Medulla oblongata (tissue), 1 donor: ENCODE measurements at regions not wholly inside any gene's neighbourhood (a gene's known extent, or its start where the extent isn't known, plus 50 kb on each side); places are given as distances from the start of the nearest gene placed in this dataset.

Source experiments
- DNase-seq: peaks from one replicate; pipeline ENCODE4 v3.0.0-alpha.2; 2015; ENCODE audit errors: extremely low spot score

DNA sequence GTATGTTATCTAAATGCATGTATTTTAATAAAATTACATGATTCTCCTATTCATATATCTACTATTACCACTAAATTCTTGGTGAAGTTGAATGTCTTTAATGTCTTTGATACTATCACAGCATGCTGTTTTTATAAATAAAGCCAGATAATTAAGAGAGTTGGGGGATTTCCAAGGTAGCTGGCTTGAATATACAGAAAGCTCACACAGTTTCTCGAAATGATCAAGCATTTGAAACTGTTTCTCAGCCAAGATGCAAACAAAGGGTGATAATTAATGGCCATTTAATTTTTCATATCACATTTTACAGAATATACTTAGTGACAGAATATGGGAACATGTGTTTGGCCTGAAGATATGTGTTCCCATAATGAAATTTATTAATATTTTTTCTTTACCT is 145.6 kb upstream of the CDH12 start:
- no peak for DNase-seq

DNA sequence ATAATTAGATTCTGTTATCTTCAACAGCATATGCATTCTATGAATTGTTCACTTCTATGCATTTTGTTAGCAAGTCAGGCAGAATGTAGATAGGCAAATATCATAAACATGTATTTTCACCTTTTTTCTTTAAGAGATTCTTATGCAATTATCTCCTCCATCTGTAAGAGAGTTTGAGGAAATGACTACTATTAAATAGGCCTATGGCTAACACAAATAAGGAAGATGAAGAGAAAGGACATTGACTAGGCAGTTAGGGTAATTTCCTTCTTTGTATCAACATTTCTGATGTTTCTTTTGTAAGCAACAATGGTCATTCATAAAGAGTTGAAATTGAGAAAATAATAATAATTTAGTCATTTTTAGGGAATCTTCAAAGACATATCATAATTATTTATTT is 145.2 kb upstream of the CDH12 start:
- DNase-seq, result no peak

DNA sequence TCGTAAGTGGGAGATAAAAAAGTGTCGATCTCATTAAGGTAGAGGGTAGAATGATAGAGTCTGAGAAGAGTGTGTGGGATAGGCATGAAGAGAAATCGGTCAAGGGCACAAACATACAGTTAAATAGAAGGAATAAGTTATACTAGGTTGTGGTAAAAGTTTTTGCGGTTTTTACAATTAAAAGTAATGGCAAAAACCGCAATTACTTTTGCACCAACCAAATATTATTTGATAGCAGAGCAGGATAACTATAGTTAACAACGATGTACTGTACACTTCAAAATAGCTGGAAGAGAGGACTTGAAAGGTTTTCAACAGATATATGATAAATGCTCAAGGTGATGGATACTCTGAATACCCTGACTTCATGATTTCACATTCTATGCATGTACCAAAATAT is 135.8 kb upstream of the CDH12 start:
- DNase-seq, result no peak

DNA sequence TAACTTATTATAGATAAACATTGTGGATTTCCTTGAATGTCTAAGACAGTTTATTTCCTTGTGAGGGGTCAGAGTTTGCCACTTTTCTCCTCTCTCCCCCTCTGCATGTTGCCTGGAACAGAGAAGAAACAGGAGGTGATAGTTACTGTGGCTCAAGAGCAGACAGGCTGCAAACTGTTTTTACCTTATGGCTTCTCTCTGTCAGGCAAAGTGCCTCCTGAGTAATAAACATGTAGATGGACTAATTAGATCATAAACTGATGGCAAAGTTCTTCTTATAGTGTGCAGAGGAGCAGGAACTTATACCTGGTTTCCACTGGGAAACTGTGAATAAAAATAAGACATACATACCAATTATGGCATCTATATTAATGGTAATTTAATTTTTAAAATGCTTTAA is 133.1 kb upstream of the CDH12 start:
- no peak for DNase-seq

DNA sequence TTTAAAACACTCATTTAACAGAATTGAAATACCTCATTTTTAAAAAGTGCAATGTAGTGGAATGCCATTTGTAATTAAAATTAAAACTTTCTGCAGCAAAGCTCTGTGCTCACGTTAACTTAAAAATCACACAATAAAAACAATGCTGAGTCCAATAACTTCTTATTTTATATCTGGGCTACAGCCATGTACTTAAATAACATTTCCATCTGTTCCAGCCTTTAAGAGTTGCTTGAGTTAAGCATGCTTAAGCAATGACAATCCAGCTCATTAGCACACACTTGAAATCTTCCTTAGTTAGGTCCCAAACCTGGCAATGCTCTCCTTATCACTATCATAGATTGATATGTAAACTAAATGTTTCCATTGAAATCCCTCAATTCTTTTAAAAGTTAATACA is 132.3 kb upstream of the CDH12 start:
- no peak for DNase-seq

DNA sequence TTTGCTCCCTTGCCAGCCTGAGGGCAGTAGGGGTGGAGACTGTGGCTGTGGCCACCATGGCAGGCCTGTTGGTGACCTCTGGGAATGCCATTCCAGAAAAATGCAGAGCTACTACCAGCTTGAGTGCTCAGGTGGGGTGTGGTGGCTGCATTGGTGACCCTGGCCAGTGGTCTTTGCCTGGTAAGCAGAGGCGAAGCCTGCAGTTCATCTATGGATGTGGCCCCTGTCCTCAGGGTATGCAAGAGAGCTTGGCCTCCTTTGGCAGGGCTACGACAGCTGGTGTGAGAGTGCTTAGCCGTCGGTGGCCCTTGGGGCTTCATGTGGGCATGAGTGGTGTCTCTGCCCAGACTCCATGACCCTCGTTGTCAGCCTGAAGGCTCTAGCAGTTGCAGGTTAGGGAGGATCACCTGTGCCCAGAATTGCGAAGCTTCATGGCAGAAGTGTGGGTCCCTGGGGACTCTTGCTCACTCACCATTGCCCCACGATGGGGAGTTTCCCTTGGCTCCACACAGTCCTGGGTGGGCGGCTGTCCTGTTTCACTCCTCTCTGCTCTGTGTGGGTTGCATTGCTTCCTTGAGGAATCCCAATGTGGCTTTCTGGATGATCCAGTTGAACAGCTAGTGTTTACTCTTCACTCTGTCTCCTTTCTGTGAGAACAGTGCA is 117.9 kb upstream of the CDH12 start:
- DNase-seq, result no peak

DNA sequence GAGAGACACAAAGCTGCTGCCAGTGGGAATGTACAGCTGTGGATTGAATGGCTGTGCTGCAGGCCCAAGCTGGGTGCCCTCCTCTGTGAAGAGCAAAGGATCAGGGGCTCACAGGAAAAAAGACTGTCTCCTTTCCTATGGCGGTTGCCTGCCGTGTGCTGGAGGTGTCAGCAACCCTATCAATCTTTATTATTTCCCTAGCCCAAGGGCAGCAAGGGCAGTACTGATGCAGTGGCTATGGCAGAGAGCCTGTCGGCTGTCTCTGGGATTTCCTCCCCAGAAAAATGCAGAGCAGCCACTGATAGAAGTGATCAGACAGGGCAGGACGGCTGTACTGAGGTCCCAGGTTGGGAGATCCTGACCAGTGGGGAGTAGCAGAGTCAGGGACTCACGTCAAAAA is 117.3 kb upstream of the CDH12 start:
- DNase-seq, result no peak

DNA sequence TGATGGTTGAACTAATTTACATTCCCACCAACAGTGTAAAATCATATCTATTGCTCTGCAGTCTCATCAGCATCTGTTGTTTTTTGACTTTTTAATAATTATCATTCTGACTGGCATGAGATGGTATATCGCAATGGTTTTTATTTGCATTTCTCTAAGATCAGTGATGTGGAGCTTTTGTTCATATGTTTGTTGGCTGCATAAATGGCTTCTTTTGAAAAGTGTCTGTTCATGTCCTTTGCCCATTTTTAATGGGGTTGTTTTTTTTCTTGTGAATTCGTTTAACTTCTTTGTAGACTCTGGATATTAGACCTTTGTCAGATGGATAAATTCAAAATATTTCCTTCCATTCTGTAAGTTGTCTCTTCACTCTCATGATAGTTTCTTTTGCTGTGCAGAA is 115.2 kb upstream of the CDH12 start:
- no peak for DNase-seq

DNA sequence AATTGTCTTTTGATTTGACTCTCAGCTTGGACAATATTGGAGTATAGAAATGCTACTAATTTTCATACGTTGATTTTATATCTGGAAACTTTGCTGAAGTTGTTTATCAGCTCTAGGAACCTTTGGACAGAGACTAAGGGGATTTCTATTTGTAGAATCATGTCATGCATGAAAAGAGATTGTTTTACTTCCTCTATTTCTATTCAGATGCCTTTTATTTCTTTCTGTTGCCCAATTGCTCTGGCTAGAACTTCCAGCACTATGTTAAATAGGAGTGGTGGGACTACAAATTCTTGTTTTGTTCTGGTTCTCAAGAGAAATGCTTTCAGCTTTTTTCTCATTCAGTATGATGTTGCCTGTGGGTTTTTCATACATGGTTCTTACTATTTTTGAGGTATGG is 112.8 kb upstream of the CDH12 start:
- DNase-seq, result no peak

DNA sequence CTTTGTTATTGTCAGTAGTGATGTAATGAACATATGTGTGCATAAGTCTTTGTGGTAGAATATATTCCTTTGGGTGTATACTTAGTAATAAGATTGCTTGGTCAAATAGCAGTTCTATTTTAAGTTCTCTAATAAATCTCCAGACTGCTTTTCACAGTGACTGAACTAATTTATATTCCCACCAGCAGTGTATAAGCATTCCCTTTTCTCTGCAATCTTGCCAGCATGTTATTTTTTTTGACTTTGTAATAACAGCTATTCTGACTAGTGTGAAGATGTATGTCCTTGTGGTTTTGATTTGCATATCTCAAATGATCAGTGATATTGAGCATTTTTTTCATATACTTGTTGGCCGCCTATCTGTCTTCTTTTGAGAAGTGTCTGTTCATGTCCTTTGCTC is 111.5 kb upstream of the CDH12 start:
- DNase-seq, result no peak

DNA sequence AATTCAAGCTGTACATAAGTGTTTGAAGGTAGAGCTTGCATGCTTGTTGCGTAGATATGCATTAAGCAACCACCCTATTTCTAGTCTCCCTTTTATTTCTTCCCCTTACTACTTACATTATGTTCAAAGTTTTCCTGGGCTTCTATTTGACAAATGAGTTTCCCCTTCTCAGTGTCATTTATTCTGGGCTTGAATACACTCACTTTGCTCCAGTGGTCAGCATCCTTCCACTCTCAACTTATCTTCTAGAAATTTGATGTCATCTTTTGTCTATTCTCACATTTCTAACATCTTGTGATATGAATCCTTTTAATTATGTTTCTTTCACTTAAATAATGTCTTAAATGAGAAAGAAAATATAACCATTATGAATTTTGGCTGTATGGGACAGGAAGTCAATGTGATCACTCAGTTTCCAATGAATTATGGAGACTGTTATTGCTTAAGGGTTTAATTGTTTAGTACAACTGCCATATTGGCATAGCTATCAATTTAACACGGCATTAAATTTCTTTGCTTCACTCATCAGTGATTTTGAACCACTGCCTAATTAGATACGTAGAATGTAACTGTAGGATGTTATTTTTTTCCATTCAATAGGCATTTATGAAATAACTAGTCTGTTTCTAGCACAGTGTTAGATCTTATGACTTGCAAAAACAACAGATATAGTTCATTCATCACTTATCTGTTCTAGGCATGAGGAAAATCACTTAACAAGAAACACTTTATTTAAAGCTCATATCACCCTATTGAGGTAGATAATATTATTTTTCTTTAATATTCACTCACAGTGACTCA is 105.5 kb upstream of the CDH12 start:
- no peak for DNase-seq

DNA sequence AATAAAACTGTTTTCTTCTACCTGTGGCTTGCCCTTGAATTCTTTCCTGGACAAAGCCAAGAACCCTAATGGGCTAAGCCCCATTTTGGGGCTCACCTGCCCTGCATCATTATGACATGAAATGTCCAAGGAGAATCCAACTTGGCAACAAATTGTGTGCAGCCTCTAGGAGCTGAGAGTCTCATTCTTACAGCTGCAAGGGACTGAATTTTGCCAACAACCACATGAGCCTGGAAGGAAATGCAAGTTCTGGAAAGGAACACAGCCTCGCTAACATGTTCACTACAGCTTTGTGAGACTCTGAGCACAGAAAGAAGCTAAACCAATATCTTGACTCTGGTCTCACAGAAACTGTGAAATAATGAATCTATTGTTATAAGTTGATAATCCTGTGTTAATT is 94.8 kb upstream of the CDH12 start:
- no peak for DNase-seq

DNA sequence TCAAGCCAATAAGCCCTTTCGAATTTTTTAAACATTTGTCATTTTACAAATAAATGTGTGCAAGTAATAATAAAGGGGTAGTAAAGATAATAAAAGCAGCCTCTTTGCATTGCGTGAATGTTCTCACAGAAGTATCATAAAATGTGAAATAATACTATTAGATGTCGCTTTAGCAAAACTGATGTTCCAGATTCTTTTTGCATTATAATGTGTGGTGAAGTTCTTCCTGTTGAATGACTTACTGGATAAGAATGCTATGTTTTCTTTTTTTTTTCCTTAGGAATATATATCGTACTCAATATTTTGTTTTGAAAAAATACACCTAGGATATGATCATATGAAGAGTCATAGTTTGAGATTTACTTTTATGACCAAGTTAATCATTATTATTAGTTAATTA is 85.2 kb upstream of the CDH12 start:
- DNase-seq, result no peak

DNA sequence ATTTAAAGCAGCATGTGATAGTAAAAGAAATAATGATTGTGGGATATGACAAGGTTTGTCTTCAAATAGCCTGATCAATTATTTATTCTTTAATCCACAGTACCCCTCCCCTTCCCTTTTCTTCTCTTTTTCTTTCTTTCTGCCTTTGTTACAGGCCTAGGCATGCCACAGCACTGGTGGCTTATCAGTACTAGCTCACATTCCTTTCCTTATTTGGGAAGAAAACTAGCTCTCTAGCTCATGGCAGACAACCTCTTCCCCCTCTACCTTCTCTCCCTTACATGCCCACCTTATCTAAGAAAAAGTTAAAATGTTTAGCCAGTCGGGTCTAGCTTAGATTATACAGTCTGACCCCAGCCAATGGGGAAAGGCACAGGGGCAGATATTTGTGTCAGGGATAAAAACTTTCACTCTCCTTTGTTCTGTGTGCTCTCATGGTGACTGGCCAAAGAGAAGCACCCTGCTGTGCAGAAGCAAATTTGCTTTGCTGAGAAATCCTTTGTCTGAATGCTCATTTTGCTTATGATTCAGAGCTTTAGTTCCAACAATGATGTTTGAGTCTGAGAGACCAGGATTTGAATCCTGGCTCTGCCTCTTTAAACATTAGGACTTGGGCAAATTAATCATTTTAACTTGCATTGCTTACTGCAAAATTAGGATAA is 75.8 kb upstream of the CDH12 start:
- DNase-seq, result no peak

DNA sequence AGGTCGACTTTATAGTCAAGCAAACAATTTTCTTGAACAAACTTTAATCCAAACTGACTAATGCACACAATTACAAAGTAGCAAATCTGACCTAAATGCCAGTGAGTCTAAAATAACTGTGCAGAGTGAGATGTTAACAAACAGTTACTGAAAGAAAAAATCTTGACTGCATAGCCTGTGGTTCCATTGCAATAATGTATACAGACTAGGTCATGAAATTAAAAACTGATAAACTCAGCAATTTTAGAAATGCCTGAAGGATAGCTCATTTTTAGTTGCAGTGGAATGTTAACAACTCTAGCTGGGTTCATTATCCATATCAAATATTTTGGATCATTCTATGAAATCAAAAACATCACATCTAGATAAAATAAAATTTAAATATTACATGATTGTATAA is 73.4 kb upstream of the CDH12 start:
- no peak for DNase-seq

DNA sequence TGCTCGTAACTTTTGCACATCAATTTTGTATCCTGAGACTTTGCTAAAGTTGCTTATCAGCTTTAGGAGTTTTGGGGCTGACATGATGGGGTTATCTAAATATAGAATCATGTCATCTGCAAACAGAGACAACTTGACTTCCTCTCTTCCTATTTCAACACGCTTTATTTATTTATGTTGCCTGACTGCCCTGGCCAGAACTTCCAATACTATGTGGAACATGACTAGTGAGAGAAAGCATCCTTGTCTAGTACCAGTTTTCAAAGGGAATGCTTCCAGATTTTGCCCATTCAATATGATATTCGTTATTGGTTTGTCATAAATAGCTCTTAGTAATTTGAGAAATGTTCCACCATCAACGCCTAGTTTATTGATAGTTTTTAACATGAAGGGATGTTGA is 65.4 kb upstream of the CDH12 start:
- DNase-seq, result no peak

DNA sequence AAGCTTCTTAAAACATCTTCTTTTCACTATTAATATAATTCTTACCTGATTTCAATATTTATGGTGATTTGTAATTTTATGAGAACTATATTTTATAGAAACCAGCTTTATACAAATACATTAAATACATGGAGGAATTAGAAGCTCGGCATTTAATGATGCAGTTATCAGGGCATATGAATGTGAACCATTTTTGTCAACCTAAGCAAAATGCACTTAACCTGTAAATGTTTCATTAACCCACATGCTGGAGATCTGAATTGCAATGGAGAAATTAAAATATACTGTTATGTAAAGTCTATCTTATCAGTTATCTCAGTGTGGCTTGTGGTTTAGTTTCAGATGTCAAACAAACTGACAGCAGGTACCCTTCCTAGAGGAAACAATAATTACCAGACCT is 63.2 kb upstream of the CDH12 start:
- DNase-seq, result no peak

DNA sequence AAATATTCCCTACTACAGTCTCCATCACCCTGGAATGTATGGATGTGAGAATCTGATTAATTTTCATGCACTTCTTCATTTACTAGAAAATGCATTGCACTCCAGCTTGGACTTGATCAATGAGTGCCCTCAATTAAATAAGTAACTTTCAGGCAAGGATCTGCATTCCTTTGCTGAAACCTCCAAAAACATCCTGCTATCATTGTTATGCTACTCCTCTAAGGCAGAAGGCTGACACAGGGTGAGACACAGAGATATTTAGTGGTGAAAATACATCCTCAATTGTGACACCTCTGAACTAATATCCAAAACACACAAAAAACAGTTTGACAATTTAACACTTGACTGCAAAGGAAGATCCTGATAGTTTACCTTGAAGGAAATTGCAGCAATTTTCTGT is 57.9 kb upstream of the CDH12 start:
- DNase-seq, result no peak

DNA sequence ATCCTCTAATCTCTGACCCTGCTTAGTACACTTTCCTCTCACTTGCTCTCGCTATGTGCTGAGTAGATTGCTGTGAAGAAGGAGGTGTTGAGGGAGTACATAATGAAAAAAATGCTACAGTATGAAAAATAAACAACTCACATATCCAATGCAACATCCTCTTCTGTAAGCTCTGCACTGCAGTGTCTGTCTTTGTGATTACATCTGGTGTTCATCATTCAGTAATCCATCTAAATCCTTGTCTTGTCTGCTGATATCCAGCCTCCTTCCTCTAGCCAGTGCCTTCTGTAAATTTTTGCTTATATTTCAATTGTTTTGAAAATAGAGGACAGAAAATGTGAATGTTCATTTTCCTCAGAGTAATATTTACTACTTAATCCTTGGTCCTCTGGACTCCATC is 57.4 kb upstream of the CDH12 start:
- no peak for DNase-seq

DNA sequence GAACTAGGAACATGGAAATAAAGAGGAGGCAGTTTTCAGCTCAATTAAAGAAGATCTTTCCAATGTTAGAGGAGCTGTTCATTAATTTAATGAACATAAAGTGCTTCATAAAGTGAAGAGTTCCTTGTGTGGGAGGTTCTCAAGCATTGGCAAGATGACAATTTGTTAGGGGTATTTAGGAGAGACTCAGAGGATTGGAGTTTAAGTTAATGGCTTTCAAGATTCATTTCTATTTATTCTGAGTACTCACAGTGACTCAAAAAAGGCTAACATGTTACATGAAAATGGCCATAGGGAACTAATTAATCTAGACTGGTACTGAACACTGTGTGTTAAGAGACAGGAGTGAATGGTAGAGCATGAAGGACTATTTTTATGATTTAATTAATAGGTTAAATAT is 55.4 kb upstream of the CDH12 start:
- DNase-seq, result no peak

DNA sequence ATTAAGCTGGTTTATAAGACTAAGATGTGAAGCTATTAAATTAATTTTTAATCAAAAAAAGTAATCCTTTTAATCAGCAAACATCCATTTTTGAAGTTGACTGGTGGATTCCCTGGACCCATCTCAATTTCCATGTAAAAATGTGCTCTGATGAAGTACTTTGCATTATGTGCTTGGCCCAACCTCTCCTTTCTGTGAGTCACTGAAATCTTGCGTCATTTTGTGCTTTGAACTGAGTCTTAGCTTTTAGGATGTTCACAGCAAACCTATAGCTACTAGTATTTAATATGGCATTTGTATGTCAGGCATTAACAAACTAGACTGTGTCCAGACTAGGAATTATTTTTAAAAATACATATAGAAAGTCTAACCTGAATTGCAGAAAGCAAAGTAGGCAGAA is 55.0 kb upstream of the CDH12 start:
- no peak for DNase-seq
